WI38 (cell line): ENCODE measurements at regions not wholly inside any gene's neighbourhood (a gene's known extent, or its start where the extent isn't known, plus 50 kb on each side); places are given as distances from the start of the nearest gene placed in this dataset.

ENCODE experiments used
- H3K4me3 ChIP-seq: 2 replicates; pipeline ENCODE4 v1.5.1; 2011; ENCODE audit warnings: low read depth, mild to moderate bottlenecking, control low read depth, low read length
- TF ChIP-seq, protein P1 (sequence below): IDR thresholded peaks from 2 replicates; pipeline ENCODE4 v1.5.1; 2012; ENCODE audit warnings: low read depth, mild to moderate bottlenecking, control low read depth, low read length

DNA sequence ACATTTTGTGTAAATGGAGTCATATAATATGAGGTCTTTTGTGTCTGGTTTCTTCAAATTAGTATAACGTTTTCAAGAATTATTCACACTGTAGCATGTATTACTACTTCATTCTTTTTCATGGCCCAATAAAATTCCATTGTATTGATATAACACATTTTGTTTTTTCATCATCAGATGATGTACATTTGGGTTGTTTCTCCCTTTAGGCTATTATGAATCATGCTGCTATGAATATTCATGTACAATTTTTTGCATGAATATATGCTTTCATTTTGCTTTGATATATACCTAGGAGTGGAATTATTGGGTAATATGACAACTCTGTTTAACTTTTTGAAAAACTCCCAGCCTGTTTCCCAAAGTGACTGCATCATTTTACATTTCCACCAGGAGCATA is 220.2 kb downstream of the NR4A2 start:
- no peak overlapping the region for H3K4me3 ChIP-seq
- TF ChIP-seq, protein P1, sequence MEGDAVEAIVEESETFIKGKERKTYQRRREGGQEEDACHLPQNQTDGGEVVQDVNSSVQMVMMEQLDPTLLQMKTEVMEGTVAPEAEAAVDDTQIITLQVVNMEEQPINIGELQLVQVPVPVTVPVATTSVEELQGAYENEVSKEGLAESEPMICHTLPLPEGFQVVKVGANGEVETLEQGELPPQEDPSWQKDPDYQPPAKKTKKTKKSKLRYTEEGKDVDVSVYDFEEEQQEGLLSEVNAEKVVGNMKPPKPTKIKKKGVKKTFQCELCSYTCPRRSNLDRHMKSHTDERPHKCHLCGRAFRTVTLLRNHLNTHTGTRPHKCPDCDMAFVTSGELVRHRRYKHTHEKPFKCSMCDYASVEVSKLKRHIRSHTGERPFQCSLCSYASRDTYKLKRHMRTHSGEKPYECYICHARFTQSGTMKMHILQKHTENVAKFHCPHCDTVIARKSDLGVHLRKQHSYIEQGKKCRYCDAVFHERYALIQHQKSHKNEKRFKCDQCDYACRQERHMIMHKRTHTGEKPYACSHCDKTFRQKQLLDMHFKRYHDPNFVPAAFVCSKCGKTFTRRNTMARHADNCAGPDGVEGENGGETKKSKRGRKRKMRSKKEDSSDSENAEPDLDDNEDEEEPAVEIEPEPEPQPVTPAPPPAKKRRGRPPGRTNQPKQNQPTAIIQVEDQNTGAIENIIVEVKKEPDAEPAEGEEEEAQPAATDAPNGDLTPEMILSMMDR: no peak

- no peak overlapping the region for H3K4me3 ChIP-seq
- TF ChIP-seq, protein P1: no peak
These were observed 221.6 kb downstream of the NR4A2 start for GRCh38 chr2:156110890-156111289.

- H3K4me3 ChIP-seq: no peak overlapping the region
- TF ChIP-seq, protein P1: no peak
These were observed 233.1 kb downstream of the NR4A2 start for GRCh38 chr2:156099382-156099781.

DNA sequence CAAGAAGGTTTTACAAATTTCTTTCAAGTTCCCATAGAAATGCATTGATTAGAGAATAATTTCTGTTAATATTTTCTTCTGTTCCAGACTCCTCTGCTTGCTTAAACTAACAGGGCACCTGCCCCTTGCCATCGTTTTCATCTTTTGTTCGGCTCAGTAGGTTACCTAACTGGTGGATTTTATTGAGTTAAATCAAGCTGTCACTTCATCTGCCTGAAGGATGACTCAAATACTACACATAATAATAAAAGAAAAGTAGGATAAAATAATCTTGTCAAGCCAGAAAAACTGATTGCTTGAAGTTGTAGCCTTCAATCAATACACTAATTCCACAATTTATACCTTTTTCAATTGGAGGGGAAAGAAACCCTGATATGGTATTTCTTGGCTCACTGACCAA is 234.0 kb downstream of the NR4A2 start:
- TF ChIP-seq, protein P1: no peak
- H3K4me3 ChIP-seq: no peak overlapping the region

- no peak overlapping the region for H3K4me3 ChIP-seq
- TF ChIP-seq, protein P1: no peak
These were observed 243.9 kb downstream of the NR4A2 start for GRCh38 chr2:156088587-156088986.

- H3K4me3 ChIP-seq: no peak overlapping the region
- TF ChIP-seq, protein P1: no peak
These were observed 244.6 kb downstream of the NR4A2 start for GRCh38 chr2:156087875-156088274.

GRCh38 chr2:156083763-156084493 is 248.6 kb downstream of the NR4A2 start:
- no peak overlapping the region for H3K4me3 ChIP-seq
- TF ChIP-seq, protein P1: no peak
